ENCODE measurements at regions not wholly inside any gene's neighbourhood (a gene's known extent, or its start where the extent isn't known, plus 50 kb on each side); places are given as distances from the start of the nearest gene placed in this dataset.

- TF ChIP-seq CTCF (tag by site-specific recombination; IDR thresholded peaks at IDR 0.05): no peak
- no peak for TF ChIP-seq ZNF24 (tag by site-specific recombination; IDR thresholded peaks at IDR 0.05)
- no peak for TF ChIP-seq PRDM10 (tag by site-specific recombination; IDR thresholded peaks at IDR 0.05)
- TF ChIP-seq MYNN (tag by site-specific recombination; IDR thresholded peaks at IDR 0.05; ENCODE audit: borderline replicate concordance): no peak
- TF ChIP-seq PRDM6 (tag by site-specific recombination; IDR thresholded peaks at IDR 0.05): no peak
- TF ChIP-seq ZBTB26 (tag by site-specific recombination; optimal IDR thresholded peaks at IDR 0.05): no peak
- TF ChIP-seq HOXD13 (CRISPR knock-in tag; IDR thresholded peaks at IDR 0.05; ENCODE audit: borderline replicate concordance): no peak
Observed at GRCh38 chr16:10277597-10277996, 95.4 kb upstream of the GRIN2A start.
